ENCODE measurements at regions not wholly inside any gene's neighbourhood (a gene's known extent, or its start where the extent isn't known, plus 50 kb on each side); places are given as distances from the start of the nearest gene placed in this dataset.

GRCh38 chr5:114311968-114312367 lies 49.9 kb upstream of the KCNN2 start:
- H3K4me3 ChIP-seq (ENCODE audit: low read length): no peak overlapping the region
- no peak for DNase-seq (ENCODE audit: low read depth)
- no peak for TF ChIP-seq CTCF (conservative IDR thresholded peaks at IDR 0.05; ENCODE audit: low read depth, low read length)
